ENCODE measurements at regions not wholly inside any gene's neighbourhood (a gene's known extent, or its start where the extent isn't known, plus 50 kb on each side); places are given as distances from the start of the nearest gene placed in this dataset.

- DNase-seq, result no peak
These were observed 303.3 kb downstream of the IRF8 start for GRCh38 chr16:86202267-86202666.

GRCh38 chr16:86202760-86203426 lies 303.9 kb downstream of the IRF8 start:
- no peak for DNase-seq

- DNase-seq, result no peak
These were observed 304.8 kb downstream of the IRF8 start for GRCh38 chr16:86203557-86204275.

GRCh38 chr16:86205521-86206245 lies 304.6 kb upstream of the FOXF1 start:
- no peak for DNase-seq

GRCh38 chr16:86207350-86207749 lies 303.0 kb upstream of the FOXF1 start:
- DNase-seq, result no peak

GRCh38 chr16:86209202-86209601 lies 301.1 kb upstream of the FOXF1 start:
- no peak for DNase-seq

GRCh38 chr16:86210403-86211193 lies 299.7 kb upstream of the FOXF1 start:
- DNase-seq, result no peak

GRCh38 chr16:86211265-86211664 lies 299.1 kb upstream of the FOXF1 start:
- no peak for DNase-seq

GRCh38 chr16:86211800-86212199 lies 298.5 kb upstream of the FOXF1 start:
- DNase-seq, result no peak

- no peak for DNase-seq
These were observed 297.5 kb upstream of the FOXF1 start for GRCh38 chr16:86212706-86213436.

- DNase-seq, result no peak
These were observed 296.7 kb upstream of the FOXF1 start for GRCh38 chr16:86213437-86214205.

GRCh38 chr16:86214326-86215232 lies 295.7 kb upstream of the FOXF1 start:
- DNase-seq, result no peak

GRCh38 chr16:86215233-86215978 lies 294.9 kb upstream of the FOXF1 start:
- no peak for DNase-seq

GRCh38 chr16:86215979-86216585 lies 294.2 kb upstream of the FOXF1 start:
- DNase-seq, result no peak

- DNase-seq, result no peak
These were observed 293.7 kb upstream of the FOXF1 start for GRCh38 chr16:86216591-86216990.

- DNase-seq, result no peak
These were observed 293.1 kb upstream of the FOXF1 start for GRCh38 chr16:86217001-86217890.

- DNase-seq, result no peak
These were observed 292.4 kb upstream of the FOXF1 start for GRCh38 chr16:86217891-86218270.

- DNase-seq, result no peak
These were observed 291.7 kb upstream of the FOXF1 start for GRCh38 chr16:86218479-86219170.

Data from activated T-cell treated with anti-CD3 and anti-CD28 coated beads, Interleukin-2, amount 50 U/mL, for 48 hours (primary cell).